H9 (cell line): ENCODE measurements at regions not wholly inside any gene's neighbourhood (a gene's known extent, or its start where the extent isn't known, plus 50 kb on each side); places are given as distances from the start of the nearest gene placed in this dataset.

Experiments used
- DNase-seq: peaks from one replicate; pipeline ENCODE4 v3.0.0-alpha.2; 2017
- H2AFZ ChIP-seq: one replicate; pipeline ENCODE4 v1.6.1; 2013; ENCODE audit warnings: mild to moderate bottlenecking, low read length, control low read depth, moderate library complexity
- H2AK5ac ChIP-seq: 2 replicates; pipeline ENCODE4 v1.6.1; 2013; ENCODE audit warnings: low read length, control low read depth, mixed read lengths; ENCODE audit not compliant: insufficient read length
- H2BK120ac ChIP-seq: one replicate; pipeline ENCODE4 v1.6.1; 2013; ENCODE audit warnings: low read depth, mild to moderate bottlenecking, low read length, control low read depth, inconsistent platforms; ENCODE audit not compliant: poor library complexity, severe bottlenecking
- H2BK12ac ChIP-seq: 2 replicates; pipeline ENCODE4 v1.6.1; 2013; ENCODE audit warnings: low read length, control low read depth, mixed read lengths, low read depth; ENCODE audit not compliant: insufficient read length
- H2BK15ac ChIP-seq: 2 replicates; pipeline ENCODE4 v1.6.1; 2013; ENCODE audit warnings: low read depth, low read length, control low read depth
- H2BK20ac ChIP-seq: one replicate; pipeline ENCODE4 v1.6.1; 2013; ENCODE audit warnings: low read depth, mild to moderate bottlenecking, low read length, control low read depth, inconsistent platforms; ENCODE audit not compliant: poor library complexity, severe bottlenecking
- H2BK5ac ChIP-seq: 2 replicates; pipeline ENCODE4 v1.6.1; 2013; ENCODE audit warnings: low read length, control low read depth, mixed read lengths; ENCODE audit not compliant: insufficient read length
- H3K14ac ChIP-seq: 2 replicates; pipeline ENCODE4 v1.6.1; 2013; ENCODE audit warnings: low read length, control low read depth; ENCODE audit not compliant: insufficient read depth
- H3K18ac ChIP-seq: 2 replicates; pipeline ENCODE4 v1.6.1; 2013; ENCODE audit warnings: low read depth, mild to moderate bottlenecking, mixed read lengths, low read length, control low read depth; ENCODE audit not compliant: insufficient read length
- H3K23ac ChIP-seq: 2 replicates; pipeline ENCODE4 v1.6.1; 2013; ENCODE audit warnings: low read length, control low read depth, mixed read lengths, low read depth; ENCODE audit not compliant: insufficient read length
- H3K23me2 ChIP-seq: 2 replicates; pipeline ENCODE4 v1.6.1; 2013; ENCODE audit warnings: low read depth, mild to moderate bottlenecking, mixed read lengths, low read length, control low read depth; ENCODE audit not compliant: insufficient read length, poor library complexity, severe bottlenecking
- H3K27ac ChIP-seq: 2 replicates; pipeline ENCODE4 v1.5.1; 2013; ENCODE audit warnings: low read length, control low read depth, mixed read lengths, low read depth; ENCODE audit not compliant: insufficient read length
- H3K27me3 ChIP-seq: 2 replicates; pipeline ENCODE4 v1.6.1; 2013; ENCODE audit warnings: low read length, control low read depth, inconsistent platforms; ENCODE audit not compliant: insufficient read depth
- H3K4ac ChIP-seq: 2 replicates; pipeline ENCODE4 v1.6.1; 2013; ENCODE audit warnings: low read depth, mild to moderate bottlenecking, control low read depth, inconsistent platforms, low read length, moderate library complexity
- H3K4me1 ChIP-seq: 2 replicates; pipeline ENCODE4 v1.6.1; 2013; ENCODE audit warnings: low read length, control low read depth, inconsistent platforms; ENCODE audit not compliant: insufficient read depth
- H3K4me2 ChIP-seq: 2 replicates; pipeline ENCODE4 v1.6.1; 2013; ENCODE audit warnings: low read length, control low read depth, mixed read lengths; ENCODE audit not compliant: insufficient read length, insufficient read depth
- H3K56ac ChIP-seq: 2 replicates; pipeline ENCODE4 v1.6.1; 2013; ENCODE audit warnings: low read depth, mild to moderate bottlenecking, mixed read lengths, low read length, control low read depth; ENCODE audit not compliant: insufficient read length
- H3K79me1 ChIP-seq: 2 replicates; pipeline ENCODE4 v1.6.1; 2013; ENCODE audit warnings: low read depth, mild to moderate bottlenecking, moderate library complexity, low read length, control low read depth, inconsistent platforms; ENCODE audit not compliant: insufficient read depth, poor library complexity, severe bottlenecking
- H3K79me2 ChIP-seq: 2 replicates; pipeline ENCODE4 v1.6.1; 2013; ENCODE audit warnings: low read length, control low read depth, inconsistent platforms; ENCODE audit not compliant: insufficient read depth
- H3K9ac ChIP-seq: 2 replicates; pipeline ENCODE4 v1.6.1; 2013; ENCODE audit warnings: low read length, control low read depth, mixed read lengths; ENCODE audit not compliant: insufficient read length; ENCODE audit errors: extremely low read depth
- H3K9me3 ChIP-seq: one replicate; pipeline ENCODE4 v1.6.1; 2013; ENCODE audit warnings: low read depth, low read length, inconsistent platforms; ENCODE audit not compliant: control insufficient read depth
- H3T11ph ChIP-seq: one replicate; pipeline ENCODE4 v1.6.1; 2013; ENCODE audit warnings: mild to moderate bottlenecking, low read length, control low read depth, inconsistent platforms
- H4K20me1 ChIP-seq: one replicate; pipeline ENCODE4 v1.6.1; 2013; ENCODE audit not compliant: control insufficient read depth, insufficient read length, insufficient read depth
- H4K5ac ChIP-seq: 2 replicates; pipeline ENCODE4 v1.6.1; 2013; ENCODE audit warnings: low read depth, mild to moderate bottlenecking, mixed read lengths, low read length, control low read depth; ENCODE audit not compliant: insufficient read length
- H4K8ac ChIP-seq: replicated peaks from 2 replicates; pipeline ENCODE4 v1.6.1; 2013; ENCODE audit warnings: low read length, control low read depth, mixed read lengths, low read depth; ENCODE audit not compliant: insufficient read length
- H4K91ac ChIP-seq: 2 replicates; pipeline ENCODE4 v1.6.1; 2013; ENCODE audit warnings: low read depth, mild to moderate bottlenecking, moderate library complexity, mixed read lengths, low read length, control low read depth; ENCODE audit not compliant: insufficient read length
- H3K27ac Mint-ChIP-seq, 3 experiments: 2 replicates in 2 of 3; 3 replicates in 1 of 3; pipeline ENCODE4 v1.8.0; 2020 to 2021; ENCODE audit warnings: mixed read lengths in 3 of 3, mild to moderate bottlenecking in 1 of 3, moderate library complexity in 1 of 3
- H3K27me3 Mint-ChIP-seq: 2 replicates; pipeline ENCODE4 v1.8.0; 2021; ENCODE audit warnings: low read depth, mild to moderate bottlenecking, moderate library complexity, mixed read lengths
- H3K36me3 Mint-ChIP-seq, 3 experiments: 2 replicates in 2 of 3; 3 replicates in 1 of 3; pipeline ENCODE4 v1.8.0; 2020 to 2021; ENCODE audit warnings: low read depth in 3 of 3, mixed read lengths in 3 of 3; ENCODE audit not compliant: insufficient read depth in 1 of 3
- H3K4me1 Mint-ChIP-seq, 2 experiments: 2 replicates each; pipeline ENCODE4 v1.8.0; 2020; ENCODE audit warnings: mixed read lengths in 2 of 2
- H3K4me3 Mint-ChIP-seq, 2 experiments: 2 replicates in 1 of 2; 3 replicates in 1 of 2; pipeline ENCODE4 v1.8.0; 2020 to 2021; ENCODE audit warnings: mild to moderate bottlenecking in 2 of 2, mixed read lengths in 2 of 2, moderate library complexity in 1 of 2
- H3K9me3 Mint-ChIP-seq, 2 experiments: 2 replicates in 1 of 2; 3 replicates in 1 of 2; pipeline ENCODE4 v1.8.0; 2020; ENCODE audit warnings: mild to moderate bottlenecking in 2 of 2, mixed read lengths in 2 of 2, moderate library complexity in 1 of 2
- CTCF ChIP-seq: fragments of 200-600 bp; sonication (generic); conservative IDR thresholded peaks from 3 replicates; pipeline ENCODE4 v1.8.0; 2021; ENCODE audit warnings: antibody characterized with exemption, mild to moderate bottlenecking
- WGBS: extraction: QIAGEN DNeasy Blood & Tissue Kit; methylation state at CpG from one replicate; pipeline ENCODE4 v1.1.7; 2013; ENCODE audit warnings: missing lambda C conversion rate, low lambda C conversion rate, mixed read lengths; ENCODE audit not compliant: insufficient read length; ENCODE audit errors: extremely low coverage; 5-methylcytosine and 5-hydroxymethylcytosine counted together

GRCh38 chr18:47577520-47577919 lies 326.1 kb upstream of the SKOR2 start:
- Histone ChIP-seq H2BK15ac (no peak overlapping the region), H3K79me1 (no peaks in the 10 kb centered on the region), H3K18ac (no peak overlapping the region), H4K91ac (no peak overlapping the region), H4K5ac (no peak overlapping the region), H2AK5ac (no peak overlapping the region), H3K9me3 (no peaks in the 10 kb centered on the region), H2AFZ (no peak overlapping the region), H3K23ac (no peak overlapping the region), H2BK5ac (no peak overlapping the region), H4K8ac (no peak overlapping the region), H2BK20ac (no peak overlapping the region), H3K4me1 (peaks cover 3% of the 10 kb centered on the region; the same call in 1 of the 2 replicates), H3K4me2 (no peak overlapping the region), H3K27ac (no peak overlapping the region), H3K27me3 (no peaks in the 10 kb centered on the region), H3T11ph (no peak overlapping the region), H2BK12ac (no peak overlapping the region), H3K4ac (no peak overlapping the region), H3K56ac (no peak overlapping the region), H4K20me1 (no peaks in the 10 kb centered on the region), H3K79me2 (no peaks in the 10 kb centered on the region), H3K23me2 (no peaks in the 10 kb centered on the region), H3K14ac (no peak overlapping the region), H2BK120ac (no peak overlapping the region), H3K9ac (no peak overlapping the region)
- no peaks in the 10 kb centered on the region for H3K9me3 Mint-ChIP-seq
- H3K27me3 Mint-ChIP-seq = peaks cover 5% of the 10 kb centered on the region
- TF ChIP-seq CTCF = no peak
- DNase-seq = peak; percentile 49
- H3K27ac Mint-ChIP-seq = peak overlapping the region in 1 of 3 experiments; percentile 66; a peak in 3 of 7 replicates
- no peaks in the 10 kb centered on the region for H3K36me3 Mint-ChIP-seq
- peak overlapping the region in 1 of 2 experiments; percentile 13; a peak in 1 of 5 replicates for H3K4me3 Mint-ChIP-seq
- WGBS = no CpG with 5 or more reads among the region's 7 CpGs
- H3K4me1 Mint-ChIP-seq = peaks cover 22 to 27% of the 10 kb centered on the region in 2 experiments
